AG04450 (cell line): ENCODE measurements at regions not wholly inside any gene's neighbourhood (a gene's known extent, or its start where the extent isn't known, plus 50 kb on each side); places are given as distances from the start of the nearest gene placed in this dataset.
A peak's percentile ranks its signal among the peaks of the same experiment; 100 is the strongest.

Experiments
- CTCF ChIA-PET: fragments of 300-600, 350-600 bp; formaldehyde crosslinking; extraction: SDS; loops from one replicate; lab custom pipeline; 2022; ENCODE audit warnings: antibody characterized with exemption, inconsistent platforms; lab: Charles Lee
- POLR2A ChIA-PET: fragments of 350-600 bp; formaldehyde crosslinking; extraction: SDS; loops from one replicate; lab custom pipeline; 2021; ENCODE audit warnings: antibody characterized with exemption, inconsistent platforms; lab: Yijun Ruan, JAX
- DNase-seq: peaks from one replicate; pipeline ENCODE4 v3.0.0-alpha.2; 2011; ENCODE audit warnings: low read depth, low spot score
- H3K27ac ChIP-seq: one replicate; pipeline ENCODE4 v1.5.1; 2012; ENCODE audit warnings: low read depth, low read length, control low read depth
- H3K27me3 ChIP-seq: one replicate; pipeline ENCODE4 v1.6.0; 2012; ENCODE audit warnings: low read length; ENCODE audit not compliant: control insufficient read depth, insufficient read depth
- H3K4me3 ChIP-seq: 2 replicates; pipeline ENCODE4 v1.5.1; 2011; ENCODE audit warnings: mild to moderate bottlenecking, low read depth, low read length, control low read depth
- H3K9me3 ChIP-seq: 2 replicates; pipeline ENCODE4 v1.5.1; 2012; ENCODE audit warnings: low read length; ENCODE audit not compliant: control insufficient read depth, insufficient read depth
- TF ChIP-seq, protein P1 (sequence below): IDR thresholded peaks from 2 replicates; pipeline ENCODE4 v1.5.1; 2011; ENCODE audit warnings: low read depth, low read length, control low read depth, inconsistent platforms

DNA sequence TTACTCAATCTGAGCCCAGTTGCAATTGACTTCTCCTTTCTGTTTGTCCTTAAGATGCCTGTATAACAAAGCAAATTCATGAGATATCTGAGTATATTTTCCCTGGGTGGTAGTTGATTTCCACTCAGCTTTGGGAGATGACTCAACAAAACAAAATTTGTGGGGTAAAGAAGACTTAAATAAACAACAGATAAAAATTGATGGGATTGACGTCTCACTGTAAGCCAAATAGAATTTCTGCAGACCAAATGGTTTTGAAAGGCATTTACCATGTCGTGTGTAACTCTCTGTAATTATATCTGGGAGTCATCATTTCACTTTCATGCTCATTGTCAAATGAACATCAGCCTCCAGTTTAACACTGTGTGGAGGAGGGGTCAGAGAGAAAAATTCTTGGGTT, 255.4 kb upstream of the MYO3A start:
- ChIA-PET CTCF (no interaction called here), POLR2A (no interaction called here)
- Histone ChIP-seq H3K9me3 (peaks cover 27% of the 10 kb centered on the region; the same call in 1 of the 2 replicates), H3K27ac (no peak overlapping the region), H3K27me3 (no peaks in the 10 kb centered on the region), H3K4me3 (no peak overlapping the region)
- TF ChIP-seq, protein P1, sequence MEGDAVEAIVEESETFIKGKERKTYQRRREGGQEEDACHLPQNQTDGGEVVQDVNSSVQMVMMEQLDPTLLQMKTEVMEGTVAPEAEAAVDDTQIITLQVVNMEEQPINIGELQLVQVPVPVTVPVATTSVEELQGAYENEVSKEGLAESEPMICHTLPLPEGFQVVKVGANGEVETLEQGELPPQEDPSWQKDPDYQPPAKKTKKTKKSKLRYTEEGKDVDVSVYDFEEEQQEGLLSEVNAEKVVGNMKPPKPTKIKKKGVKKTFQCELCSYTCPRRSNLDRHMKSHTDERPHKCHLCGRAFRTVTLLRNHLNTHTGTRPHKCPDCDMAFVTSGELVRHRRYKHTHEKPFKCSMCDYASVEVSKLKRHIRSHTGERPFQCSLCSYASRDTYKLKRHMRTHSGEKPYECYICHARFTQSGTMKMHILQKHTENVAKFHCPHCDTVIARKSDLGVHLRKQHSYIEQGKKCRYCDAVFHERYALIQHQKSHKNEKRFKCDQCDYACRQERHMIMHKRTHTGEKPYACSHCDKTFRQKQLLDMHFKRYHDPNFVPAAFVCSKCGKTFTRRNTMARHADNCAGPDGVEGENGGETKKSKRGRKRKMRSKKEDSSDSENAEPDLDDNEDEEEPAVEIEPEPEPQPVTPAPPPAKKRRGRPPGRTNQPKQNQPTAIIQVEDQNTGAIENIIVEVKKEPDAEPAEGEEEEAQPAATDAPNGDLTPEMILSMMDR = no peak
- DNase-seq = no peak

DNA sequence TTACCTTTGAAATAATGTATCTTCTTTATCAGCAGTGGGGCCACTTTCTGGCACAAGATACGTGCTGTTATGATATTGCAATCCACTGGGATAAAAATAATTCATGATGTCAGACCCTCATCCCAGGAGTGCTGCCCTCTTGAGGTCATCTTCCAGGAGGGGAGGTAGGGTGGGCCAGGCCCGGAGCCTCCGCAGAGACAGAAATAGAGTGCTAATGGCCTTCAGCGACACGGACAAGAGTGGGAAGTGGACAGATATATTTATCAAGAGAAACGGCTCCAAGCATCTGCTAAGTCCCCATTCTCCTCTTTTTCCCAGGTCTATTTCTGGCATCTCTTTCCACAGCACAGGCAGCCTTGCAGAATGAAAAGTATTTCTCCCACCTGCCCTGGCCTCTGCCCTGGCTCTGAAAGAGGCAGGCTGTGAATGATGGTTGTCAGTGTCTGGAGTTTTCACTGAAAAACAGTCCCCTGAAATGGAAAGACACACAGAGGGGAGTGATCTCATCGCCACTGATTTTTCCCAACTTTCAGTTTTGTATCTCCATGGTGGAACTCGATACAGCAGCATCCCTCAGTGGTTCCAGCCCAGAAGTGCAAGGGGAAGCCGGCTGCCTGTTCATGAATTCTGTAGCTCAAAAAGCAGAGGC, 251.7 kb upstream of the MYO3A start:
- POLR2A ChIA-PET = no interaction called here
- Histone ChIP-seq H3K9me3 (peaks cover 14% of the 10 kb centered on the region), H3K4me3 (no peak overlapping the region), H3K27me3 (no peaks in the 10 kb centered on the region), H3K27ac (no peak overlapping the region)
- CTCF ChIA-PET = no interaction called here
- TF ChIP-seq, protein P1 = 0 out of 2 replicates have a peak, but pooled peaks have one; percentile 7
- no peak for DNase-seq

DNA sequence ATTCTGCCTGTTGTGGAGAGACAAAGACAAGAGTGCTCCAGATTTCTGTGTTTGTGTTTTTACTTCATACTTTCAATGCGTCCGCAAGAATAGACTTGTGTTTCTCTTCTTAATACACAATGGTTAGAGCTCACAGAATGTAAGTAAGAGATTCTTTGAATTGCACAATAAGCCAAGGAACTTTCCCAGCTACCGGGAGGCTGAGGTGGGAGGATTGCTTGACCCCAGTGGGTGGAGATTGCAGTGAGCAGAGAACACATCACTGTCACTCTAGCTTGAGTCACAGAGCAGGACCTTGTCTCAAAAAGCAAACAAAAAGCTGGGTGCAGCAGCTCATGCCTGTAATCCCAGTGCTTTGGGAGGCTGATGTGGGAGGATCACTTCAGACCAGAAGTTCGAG, 250.7 kb upstream of the MYO3A start:
- Histone ChIP-seq H3K27me3 (no peaks in the 10 kb centered on the region), H3K4me3 (no peak overlapping the region), H3K9me3 (peaks cover 14% of the 10 kb centered on the region), H3K27ac (no peak overlapping the region)
- TF ChIP-seq, protein P1 = no peak
- POLR2A ChIA-PET = no interaction called here
- DNase-seq = no peak
- CTCF ChIA-PET = no interaction called here

DNA sequence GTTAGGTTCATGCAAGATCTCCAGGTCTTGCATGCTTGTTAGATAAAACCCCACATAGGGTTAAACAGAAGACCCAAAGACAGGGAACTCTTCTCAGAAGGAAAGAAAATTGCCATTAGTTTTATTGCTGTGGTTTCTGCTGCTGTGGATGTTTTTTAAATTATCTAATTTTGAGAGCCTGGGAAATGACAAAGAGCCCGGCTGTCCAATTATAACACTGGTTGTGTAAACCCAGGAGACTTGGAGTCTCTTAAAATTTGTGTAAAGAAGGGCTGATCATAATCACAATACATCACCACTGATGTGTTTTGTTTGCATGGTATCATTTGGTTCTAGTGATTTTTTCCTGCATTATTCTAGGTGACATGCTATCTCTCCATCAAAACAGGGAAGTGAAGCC, 246.5 kb upstream of the MYO3A start:
- Histone ChIP-seq H3K9me3 (peaks cover 7% of the 10 kb centered on the region), H3K27me3 (no peaks in the 10 kb centered on the region), H3K27ac (no peak overlapping the region), H3K4me3 (no peak overlapping the region)
- TF ChIP-seq, protein P1 = no peak
- CTCF ChIA-PET = no interaction called here
- DNase-seq = no peak
- POLR2A ChIA-PET = no interaction called here

DNA sequence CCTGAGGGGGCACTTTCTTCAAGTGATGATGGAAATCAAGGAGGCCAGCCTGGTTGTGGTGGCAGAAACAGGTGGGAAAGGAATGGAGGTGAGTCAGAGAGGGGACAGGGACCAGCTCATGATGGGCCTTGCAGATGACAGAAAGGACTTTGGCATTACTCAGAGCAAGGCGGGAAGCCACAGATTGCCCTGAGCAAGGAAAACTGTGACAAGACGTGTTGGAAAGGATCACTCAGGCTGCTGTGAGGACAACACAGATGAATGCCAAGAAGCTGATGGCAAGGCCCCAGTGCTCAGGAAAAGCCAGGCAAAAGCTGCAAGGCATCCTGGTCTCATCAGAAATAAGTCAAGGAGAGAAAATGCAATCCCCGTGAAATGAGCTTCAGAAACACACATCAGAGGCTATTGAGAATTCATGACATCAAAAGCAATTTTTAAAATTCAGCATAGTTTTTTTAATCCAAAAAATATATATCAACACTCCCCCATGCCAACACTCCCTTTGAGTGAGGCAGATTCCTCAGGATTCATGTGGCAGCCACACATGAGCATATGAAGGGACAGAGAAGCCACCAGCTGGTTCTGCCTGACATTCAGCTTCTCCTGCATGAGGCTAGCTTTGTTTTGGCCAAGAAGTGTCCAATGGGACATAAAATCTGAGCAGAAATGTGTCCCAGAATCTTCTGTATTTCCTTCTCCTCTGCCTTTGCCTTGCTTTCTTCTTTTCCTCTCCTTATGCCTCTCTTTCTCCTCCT, 244.5 kb upstream of the MYO3A start:
- no peak overlapping the region for H3K4me3 ChIP-seq
- POLR2A ChIA-PET = interaction anchor here (0.7 kb wide), 1 partner anchor 228 kb away, joined by 4 read pairs; no protein-coding TSS in a partner anchor
- H3K9me3 ChIP-seq = peaks cover 13% of the 10 kb centered on the region
- TF ChIP-seq, protein P1 = no peak
- DNase-seq = no peak
- no peaks in the 10 kb centered on the region for H3K27me3 ChIP-seq
- CTCF ChIA-PET = no interaction called here
- H3K27ac ChIP-seq = no peak overlapping the region
